HG03354 (cell line): ENCODE measurements at regions not wholly inside any gene's neighbourhood (a gene's known extent, or its start where the extent isn't known, plus 50 kb on each side); places are given as distances from the start of the nearest gene placed in this dataset.

Experiments used
- ATAC-seq: cut with Tn5 transposase; IDR thresholded peaks from one replicate; pipeline ENCODE4 v1.9.1; 2021; ENCODE audit warnings: mild to moderate bottlenecking; ENCODE audit not compliant: unreplicated experiment, poor library complexity, severe bottlenecking

- ATAC-seq: no peak
Measured at GRCh38 chr18:34159691-34160185, 65.0 kb downstream of the NOL4 start.

- ATAC-seq: peak; percentile 74
Measured at GRCh38 chr18:34158881-34159690, 65.6 kb downstream of the NOL4 start.

GRCh38 chr18:34153711-34154110, 71.0 kb downstream of the NOL4 start:
- ATAC-seq: peak; percentile 79

- no peak for ATAC-seq
Measured at GRCh38 chr18:34131006-34131405, 93.7 kb downstream of the NOL4 start.

GRCh38 chr18:34128436-34128835, 96.3 kb downstream of the NOL4 start:
- no peak for ATAC-seq

- ATAC-seq: no peak
Measured at GRCh38 chr18:34126121-34126520, 98.6 kb downstream of the NOL4 start.

GRCh38 chr18:34122724-34123334, 101.9 kb downstream of the NOL4 start:
- ATAC-seq: peak; percentile 99

DNA sequence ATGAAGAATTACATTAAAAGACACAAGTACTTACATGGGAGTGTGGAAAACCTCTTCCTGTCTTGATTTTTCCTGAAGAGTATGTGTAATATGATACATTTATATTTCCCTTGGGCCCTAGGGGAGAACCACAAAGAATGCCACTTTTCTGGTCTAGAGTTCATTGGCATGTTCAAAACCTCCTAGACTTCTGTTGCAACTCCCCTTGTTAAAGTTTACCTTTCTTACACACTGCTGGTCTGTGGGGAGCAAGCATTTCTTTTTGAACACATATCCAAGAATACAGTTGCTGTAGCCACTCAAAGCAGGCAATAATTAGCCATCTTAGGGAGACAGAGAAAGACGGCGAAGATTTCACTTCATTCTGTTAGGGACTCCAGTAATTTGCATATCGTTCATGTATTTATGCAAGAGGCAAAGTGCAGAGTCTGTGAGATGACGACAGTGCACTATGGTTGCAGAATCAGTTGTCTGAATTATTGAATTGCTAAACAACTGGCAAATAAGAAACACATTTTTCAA, 103.5 kb downstream of the NOL4 start:
- no peak for ATAC-seq

- ATAC-seq: no peak
Measured at GRCh38 chr18:34120294-34120693, 104.4 kb downstream of the NOL4 start.

DNA sequence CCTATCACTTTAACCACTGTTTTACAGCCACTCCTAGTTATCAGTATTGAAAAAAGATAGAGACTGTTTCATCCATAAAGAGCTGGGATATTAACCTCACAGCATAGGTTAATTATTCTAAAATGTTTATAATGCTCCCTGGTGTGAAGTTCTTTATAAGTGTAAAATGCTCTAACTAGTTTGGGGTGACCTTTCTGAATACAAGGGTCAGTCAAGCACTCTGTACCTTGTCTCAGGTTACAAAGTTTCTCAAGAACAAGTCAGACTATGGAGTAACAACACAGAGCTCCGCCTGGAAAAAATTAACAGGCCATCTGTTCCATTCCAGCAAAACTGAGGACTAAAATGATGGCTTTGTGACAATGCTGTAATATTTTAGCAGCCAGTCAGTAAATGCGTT, 107.4 kb downstream of the NOL4 start:
- no peak for ATAC-seq

- no peak for ATAC-seq
Measured at GRCh38 chr18:34115409-34116081, 109.2 kb downstream of the NOL4 start.

GRCh38 chr18:34114996-34115395, 109.7 kb downstream of the NOL4 start:
- ATAC-seq: no peak

DNA sequence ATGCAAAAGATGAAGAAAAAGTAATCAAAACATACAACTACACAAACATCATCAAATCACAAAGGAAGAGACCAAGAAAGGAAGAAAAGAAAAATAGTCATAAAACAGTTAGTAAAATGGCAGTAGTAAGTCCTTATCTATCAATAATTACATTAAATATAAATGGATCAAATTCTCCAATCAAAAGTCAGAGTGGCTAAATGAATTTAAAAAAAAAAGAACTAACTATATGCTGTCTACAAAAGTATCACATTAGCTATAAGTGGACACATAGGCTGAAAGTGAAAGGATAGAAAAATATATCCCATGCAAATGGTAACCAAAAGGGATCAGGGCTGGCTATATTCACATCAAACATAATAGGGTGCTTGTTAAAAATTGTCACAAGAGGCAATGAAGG, 116.5 kb downstream of the NOL4 start:
- no peak for ATAC-seq

- no peak for ATAC-seq
Measured at GRCh38 chr18:34098109-34098508, 126.6 kb downstream of the NOL4 start.

- ATAC-seq: no peak
Measured at GRCh38 chr18:34097312-34097711, 127.4 kb downstream of the NOL4 start.

DNA sequence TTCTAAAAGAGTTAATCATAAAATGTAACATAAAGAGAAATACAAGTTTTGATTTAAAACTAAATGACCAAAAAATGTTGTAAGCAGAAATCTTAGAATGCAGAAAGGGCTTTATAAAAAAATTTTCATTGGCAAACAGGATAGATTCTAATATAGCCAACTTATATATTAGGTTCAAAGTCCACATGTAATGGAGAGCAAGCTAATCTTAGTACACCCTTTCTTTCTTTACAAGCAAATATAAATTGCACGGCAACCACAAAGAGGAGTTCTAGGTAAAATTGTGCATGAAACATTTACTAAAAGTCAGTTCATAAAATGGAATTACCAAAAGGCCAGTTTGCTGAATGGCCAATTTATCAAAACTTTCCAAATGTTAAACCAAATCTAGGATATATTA, 130.6 kb downstream of the NOL4 start:
- no peak for ATAC-seq

DNA sequence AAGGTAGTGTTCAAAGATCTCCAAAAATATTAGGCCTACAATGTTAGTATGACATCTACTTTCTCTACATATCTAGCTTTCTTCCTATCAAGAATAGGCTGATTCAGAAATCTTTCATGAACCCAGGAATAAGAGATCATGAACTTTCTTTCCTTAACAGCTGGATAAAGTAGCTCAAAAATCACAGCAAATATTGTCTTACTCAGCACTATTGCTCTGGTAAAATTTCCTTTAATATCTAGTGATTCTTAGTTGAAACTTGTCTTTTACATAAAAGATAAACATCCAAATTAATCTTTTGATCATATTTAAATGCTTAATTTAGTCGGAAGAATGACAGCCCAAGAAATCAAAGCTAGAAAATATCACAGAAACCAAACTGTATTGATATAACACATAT, 131.9 kb downstream of the NOL4 start:
- ATAC-seq: no peak

- no peak for ATAC-seq
Measured at GRCh38 chr18:34086370-34086769, 138.3 kb downstream of the NOL4 start.

DNA sequence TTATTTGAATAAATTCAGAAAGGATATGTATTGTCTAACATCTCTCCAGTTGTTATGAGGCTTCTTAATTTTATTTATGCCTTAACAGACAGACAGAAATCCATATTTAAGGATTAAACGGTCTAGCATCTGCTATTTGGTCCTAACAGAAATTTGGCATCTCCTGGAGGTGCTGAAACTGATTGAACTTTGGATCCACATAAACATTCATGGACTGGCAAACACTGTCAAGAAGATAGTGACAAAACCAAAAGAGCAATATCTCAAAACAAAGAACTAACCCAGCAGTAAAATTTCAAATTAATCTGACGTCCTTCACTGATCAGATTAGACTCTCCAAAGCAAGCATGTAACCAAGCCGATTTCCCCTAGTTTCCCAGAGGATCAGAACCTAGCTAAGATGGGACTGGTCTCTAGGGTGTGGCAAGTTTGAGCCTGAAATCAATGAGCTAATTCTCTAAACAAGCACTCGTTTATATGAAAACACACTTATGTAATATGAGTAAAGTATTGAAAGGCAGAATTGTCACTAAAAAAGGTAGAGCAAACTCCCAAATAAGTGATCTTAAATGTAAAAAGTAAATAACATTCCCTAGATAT, 139.5 kb downstream of the NOL4 start:
- ATAC-seq: no peak

DNA sequence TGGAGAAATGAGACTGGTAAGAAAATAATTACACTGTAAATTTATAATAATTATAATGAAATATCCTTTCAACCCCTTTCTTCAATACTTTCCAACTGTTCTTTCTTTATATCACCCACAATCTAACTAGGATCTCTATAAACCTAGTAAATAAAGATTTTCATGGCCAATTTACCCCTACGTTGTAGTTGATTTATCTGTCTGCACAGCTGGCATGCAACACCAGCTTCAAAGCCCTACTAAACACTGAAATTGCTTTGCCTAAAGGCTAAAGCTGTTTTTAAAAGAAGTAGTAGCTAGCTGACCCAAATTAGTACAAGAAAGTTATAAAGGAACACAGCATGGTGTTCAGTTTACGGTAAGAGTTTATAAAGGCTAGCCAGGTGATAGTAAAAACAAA, 140.1 kb downstream of the NOL4 start:
- ATAC-seq: no peak
